Ishikawa (cell line): ENCODE measurements at regions not wholly inside any gene's neighbourhood (a gene's known extent, or its start where the extent isn't known, plus 50 kb on each side); places are given as distances from the start of the nearest gene placed in this dataset.

Source experiments
- EP300 ChIP-seq: IDR thresholded peaks from 2 replicates; pipeline ENCODE4 v1.6.1; 2012; ENCODE audit warnings: borderline replicate concordance
- NFIC ChIP-seq: IDR thresholded peaks from 2 replicates; pipeline ENCODE4 v1.6.1; 2012
- REST ChIP-seq: IDR thresholded peaks from 2 replicates; pipeline ENCODE4 v1.6.1; 2012; ENCODE audit warnings: low read depth, mild to moderate bottlenecking
- TAF1 ChIP-seq: IDR thresholded peaks from 2 replicates; pipeline ENCODE4 v1.6.1; 2012; ENCODE audit warnings: low read depth, mild to moderate bottlenecking

GRCh38 chr13:52974711-52975110 is 53.9 kb upstream of the OLFM4 start:
- TF ChIP-seq TAF1: no peak
- TF ChIP-seq NFIC: no peak
- TF ChIP-seq REST: no peak
- no peak for TF ChIP-seq EP300
